SK-N-SH treated with all-trans-retinoic acid at 6 μM for 48 hours (cell line): ENCODE measurements at regions not wholly inside any gene's neighbourhood (a gene's known extent, or its start where the extent isn't known, plus 50 kb on each side); places are given as distances from the start of the nearest gene placed in this dataset.

ENCODE experiments used
- ATAC-seq: fragments of 200-7000 bp; cut with Tn5 transposase; 3 replicates; pipeline ENCODE4 v1.9.1; 2020; ENCODE audit warnings: mild to moderate bottlenecking, moderate library complexity
- ARNTL ChIP-seq: fragments of 450-650 bp; formaldehyde crosslinking; IDR thresholded peaks from 2 replicates; pipeline ENCODE4 v1.5.0; 2020; ENCODE audit warnings: low read depth, mild to moderate bottlenecking, moderate library complexity, borderline replicate concordance
- BACH2 ChIP-seq: fragments of 250-450 bp; sonication (Bioruptor Pico); IDR thresholded peaks from 2 replicates; pipeline ENCODE4 v1.9.0; 2021; ENCODE audit warnings: mild to moderate bottlenecking, borderline replicate concordance
- CSDC2 ChIP-seq: fragments of 250-450 bp; sonication (Bioruptor Pico); IDR thresholded peaks from 2 replicates; pipeline ENCODE4 v1.5.0; 2020; ENCODE audit warnings: mild to moderate bottlenecking, moderate library complexity
- ESRRG ChIP-seq: fragments of 250-450 bp; sonication (Bioruptor Pico); IDR thresholded peaks from 2 replicates; pipeline ENCODE4 v1.6.1; 2021; ENCODE audit warnings: mild to moderate bottlenecking
- GLIS3 ChIP-seq: fragments of 250-450 bp; sonication (Bioruptor Pico); IDR thresholded peaks from 2 replicates; pipeline ENCODE4 v1.5.0; 2020; ENCODE audit warnings: mild to moderate bottlenecking, moderate library complexity
- ISL1 ChIP-seq: fragments of 250-450 bp; sonication (Bioruptor Pico); IDR thresholded peaks from 2 replicates; pipeline ENCODE4 v2.1.2; 2022; ENCODE audit warnings: mild to moderate bottlenecking, moderate library complexity
- OSR1 ChIP-seq: fragments of 250-450 bp; sonication (Bioruptor Pico); IDR thresholded peaks from 2 replicates; pipeline ENCODE4 v1.8.0; 2022; ENCODE audit warnings: moderate library complexity, mild to moderate bottlenecking, inconsistent platforms
- PPARA ChIP-seq: fragments of 250-450 bp; sonication (Bioruptor Pico); IDR thresholded peaks from 2 replicates; pipeline ENCODE4 v1.5.0; 2020; ENCODE audit warnings: mild to moderate bottlenecking, borderline replicate concordance
- RARB ChIP-seq: fragments of 250-450 bp; sonication (Bioruptor Pico); IDR thresholded peaks from 2 replicates; pipeline ENCODE4 v1.8.0; 2021; ENCODE audit warnings: mild to moderate bottlenecking, moderate library complexity
- SNAI2 ChIP-seq: fragments of 250-450 bp; sonication (Bioruptor Pico); IDR thresholded peaks from 2 replicates; pipeline ENCODE4 v1.5.0; 2020; ENCODE audit warnings: mild to moderate bottlenecking, moderate library complexity
- TCF4 ChIP-seq: fragments of 250-450 bp; sonication (Bioruptor Pico); IDR thresholded peaks from 2 replicates; pipeline ENCODE4 v1.8.0; 2021; ENCODE audit warnings: mild to moderate bottlenecking, moderate library complexity, borderline replicate concordance
- TOX ChIP-seq: fragments of 250-450 bp; sonication (Bioruptor Pico); IDR thresholded peaks from 2 replicates; pipeline ENCODE4 v1.8.0; 2021; ENCODE audit warnings: mild to moderate bottlenecking, moderate library complexity, borderline replicate concordance
- ZC3H10 ChIP-seq: fragments of 250-450 bp; sonication (Bioruptor Pico); IDR thresholded peaks from 2 replicates; pipeline ENCODE4 v1.5.1; 2021; ENCODE audit warnings: mild to moderate bottlenecking, moderate library complexity
- ZFP30 ChIP-seq: fragments of 450-650 bp; formaldehyde crosslinking; IDR thresholded peaks from 2 replicates; pipeline ENCODE4 v1.5.0; 2022; ENCODE audit warnings: mild to moderate bottlenecking, moderate library complexity
- ZNF565 ChIP-seq: fragments of 450-650 bp; formaldehyde crosslinking; conservative IDR thresholded peaks from 2 replicates; pipeline ENCODE4 v1.5.0; 2020; ENCODE audit warnings: low read depth, mild to moderate bottlenecking, moderate library complexity
- ZNF70 ChIP-seq: fragments of 450-650 bp; formaldehyde crosslinking; IDR thresholded peaks from 2 replicates; pipeline ENCODE4 v1.5.0; 2020; ENCODE audit warnings: mild to moderate bottlenecking, moderate library complexity
- ZNF8 ChIP-seq: fragments of 450-650 bp; formaldehyde crosslinking; IDR thresholded peaks from 2 replicates; pipeline ENCODE4 v1.5.0; 2020; ENCODE audit warnings: mild to moderate bottlenecking, moderate library complexity
- TF ChIP-seq, protein P1 (sequence below): fragments of 250-450 bp; sonication (Bioruptor Pico); IDR thresholded peaks from 2 replicates; pipeline ENCODE4 v1.5.1; 2020; ENCODE audit warnings: low read depth, mild to moderate bottlenecking, moderate library complexity
- TF ChIP-seq, protein P2 (sequence below): fragments of 250-450 bp; sonication (Bioruptor Pico); IDR thresholded peaks from 2 replicates; pipeline ENCODE4 v1.5.1; 2021; ENCODE audit warnings: mild to moderate bottlenecking, moderate library complexity
- TF ChIP-seq, protein P3 (sequence below): fragments of 250-450 bp; sonication (Bioruptor Pico); IDR thresholded peaks from 2 replicates; pipeline ENCODE4 v1.5.0; 2020; ENCODE audit warnings: mild to moderate bottlenecking, moderate library complexity
- TF ChIP-seq, protein P4 (sequence below): fragments of 250-450 bp; sonication (Bioruptor Pico); IDR thresholded peaks from 2 replicates; pipeline ENCODE4 v1.8.0; 2021; ENCODE audit warnings: low read depth, mild to moderate bottlenecking, moderate library complexity, borderline replicate concordance

DNA sequence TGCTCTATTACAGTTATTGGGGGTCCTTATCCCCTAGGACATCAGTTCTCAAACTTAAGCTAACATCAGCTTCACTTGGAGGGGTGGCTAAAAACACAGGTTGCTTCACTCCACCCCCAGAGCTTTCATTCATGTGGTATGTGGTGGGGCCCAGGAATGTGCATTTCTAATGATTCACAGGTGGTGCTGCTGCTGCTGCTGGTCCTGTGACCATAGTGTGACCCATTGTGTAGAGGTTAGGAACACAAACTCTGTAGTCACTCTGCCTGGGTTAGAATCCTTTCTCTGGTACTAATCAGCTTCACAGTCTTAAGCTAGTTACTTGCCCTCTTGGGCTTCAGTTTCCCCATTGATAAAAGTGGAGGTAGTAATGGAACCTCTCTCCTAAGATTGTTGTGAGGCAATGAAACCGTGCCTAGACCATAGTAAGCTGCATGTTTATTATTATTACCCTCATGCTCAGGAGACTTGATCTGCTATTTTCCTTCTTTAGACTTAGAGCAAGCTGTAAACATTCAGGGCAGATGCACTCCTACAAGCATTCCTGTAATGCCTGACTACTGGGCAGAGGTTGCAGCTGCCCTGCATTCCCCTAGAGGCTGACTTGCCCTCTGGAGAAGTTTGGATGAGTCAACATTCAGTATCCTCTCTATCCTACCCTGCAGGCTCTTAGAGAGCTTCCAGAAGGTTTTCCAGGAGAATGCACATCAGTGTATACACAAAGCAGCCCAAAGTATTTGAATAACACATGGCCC lies 94.1 kb upstream of the ACSL4 start:
- peak; percentile 99 for ATAC-seq
- no peak for TF ChIP-seq ZFP30
- TF ChIP-seq, protein P1, sequence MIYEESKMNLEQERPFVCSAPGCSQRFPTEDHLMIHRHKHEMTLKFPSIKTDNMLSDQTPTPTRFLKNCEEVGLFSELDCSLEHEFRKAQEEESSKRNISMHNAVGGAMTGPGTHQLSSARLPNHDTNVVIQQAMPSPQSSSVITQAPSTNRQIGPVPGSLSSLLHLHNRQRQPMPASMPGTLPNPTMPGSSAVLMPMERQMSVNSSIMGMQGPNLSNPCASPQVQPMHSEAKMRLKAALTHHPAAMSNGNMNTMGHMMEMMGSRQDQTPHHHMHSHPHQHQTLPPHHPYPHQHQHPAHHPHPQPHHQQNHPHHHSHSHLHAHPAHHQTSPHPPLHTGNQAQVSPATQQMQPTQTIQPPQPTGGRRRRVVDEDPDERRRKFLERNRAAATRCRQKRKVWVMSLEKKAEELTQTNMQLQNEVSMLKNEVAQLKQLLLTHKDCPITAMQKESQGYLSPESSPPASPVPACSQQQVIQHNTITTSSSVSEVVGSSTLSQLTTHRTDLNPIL: no peak
- no peak for TF ChIP-seq PPARA (CRISPR knock-in tag)
- no peak for TF ChIP-seq GLIS3 (CRISPR knock-in tag)
- TF ChIP-seq TCF4: no peak
- no peak for TF ChIP-seq ZNF8 (CRISPR knock-in tag)
- TF ChIP-seq, protein P2, sequence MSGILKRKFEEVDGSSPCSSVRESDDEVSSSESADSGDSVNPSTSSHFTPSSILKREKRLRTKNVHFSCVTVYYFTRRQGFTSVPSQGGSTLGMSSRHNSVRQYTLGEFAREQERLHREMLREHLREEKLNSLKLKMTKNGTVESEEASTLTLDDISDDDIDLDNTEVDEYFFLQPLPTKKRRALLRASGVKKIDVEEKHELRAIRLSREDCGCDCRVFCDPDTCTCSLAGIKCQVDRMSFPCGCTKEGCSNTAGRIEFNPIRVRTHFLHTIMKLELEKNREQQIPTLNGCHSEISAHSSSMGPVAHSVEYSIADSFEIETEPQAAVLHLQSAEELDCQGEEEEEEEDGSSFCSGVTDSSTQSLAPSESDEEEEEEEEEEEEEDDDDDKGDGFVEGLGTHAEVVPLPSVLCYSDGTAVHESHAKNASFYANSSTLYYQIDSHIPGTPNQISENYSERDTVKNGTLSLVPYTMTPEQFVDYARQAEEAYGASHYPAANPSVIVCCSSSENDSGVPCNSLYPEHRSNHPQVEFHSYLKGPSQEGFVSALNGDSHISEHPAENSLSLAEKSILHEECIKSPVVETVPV (CRISPR knock-in tag): no peak
- no peak for TF ChIP-seq ISL1 (CRISPR knock-in tag)
- no peak for TF ChIP-seq SNAI2
- TF ChIP-seq ARNTL: no peak
- TF ChIP-seq OSR1 (CRISPR knock-in tag): no peak
- no peak for TF ChIP-seq ESRRG (CRISPR knock-in tag)
- TF ChIP-seq BACH2 (CRISPR knock-in tag): no peak
- TF ChIP-seq, protein P3, sequence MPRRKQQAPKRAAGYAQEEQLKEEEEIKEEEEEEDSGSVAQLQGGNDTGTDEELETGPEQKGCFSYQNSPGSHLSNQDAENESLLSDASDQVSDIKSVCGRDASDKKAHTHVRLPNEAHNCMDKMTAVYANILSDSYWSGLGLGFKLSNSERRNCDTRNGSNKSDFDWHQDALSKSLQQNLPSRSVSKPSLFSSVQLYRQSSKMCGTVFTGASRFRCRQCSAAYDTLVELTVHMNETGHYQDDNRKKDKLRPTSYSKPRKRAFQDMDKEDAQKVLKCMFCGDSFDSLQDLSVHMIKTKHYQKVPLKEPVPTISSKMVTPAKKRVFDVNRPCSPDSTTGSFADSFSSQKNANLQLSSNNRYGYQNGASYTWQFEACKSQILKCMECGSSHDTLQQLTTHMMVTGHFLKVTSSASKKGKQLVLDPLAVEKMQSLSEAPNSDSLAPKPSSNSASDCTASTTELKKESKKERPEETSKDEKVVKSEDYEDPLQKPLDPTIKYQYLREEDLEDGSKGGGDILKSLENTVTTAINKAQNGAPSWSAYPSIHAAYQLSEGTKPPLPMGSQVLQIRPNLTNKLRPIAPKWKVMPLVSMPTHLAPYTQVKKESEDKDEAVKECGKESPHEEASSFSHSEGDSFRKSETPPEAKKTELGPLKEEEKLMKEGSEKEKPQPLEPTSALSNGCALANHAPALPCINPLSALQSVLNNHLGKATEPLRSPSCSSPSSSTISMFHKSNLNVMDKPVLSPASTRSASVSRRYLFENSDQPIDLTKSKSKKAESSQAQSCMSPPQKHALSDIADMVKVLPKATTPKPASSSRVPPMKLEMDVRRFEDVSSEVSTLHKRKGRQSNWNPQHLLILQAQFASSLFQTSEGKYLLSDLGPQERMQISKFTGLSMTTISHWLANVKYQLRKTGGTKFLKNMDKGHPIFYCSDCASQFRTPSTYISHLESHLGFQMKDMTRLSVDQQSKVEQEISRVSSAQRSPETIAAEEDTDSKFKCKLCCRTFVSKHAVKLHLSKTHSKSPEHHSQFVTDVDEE (CRISPR knock-in tag): no peak
- TF ChIP-seq ZNF565 (CRISPR knock-in tag): no peak
- TF ChIP-seq TOX (CRISPR knock-in tag): no peak
- no peak for TF ChIP-seq ZNF70 (CRISPR knock-in tag)
- TF ChIP-seq CSDC2 (CRISPR knock-in tag): no peak
- TF ChIP-seq, protein P4, sequence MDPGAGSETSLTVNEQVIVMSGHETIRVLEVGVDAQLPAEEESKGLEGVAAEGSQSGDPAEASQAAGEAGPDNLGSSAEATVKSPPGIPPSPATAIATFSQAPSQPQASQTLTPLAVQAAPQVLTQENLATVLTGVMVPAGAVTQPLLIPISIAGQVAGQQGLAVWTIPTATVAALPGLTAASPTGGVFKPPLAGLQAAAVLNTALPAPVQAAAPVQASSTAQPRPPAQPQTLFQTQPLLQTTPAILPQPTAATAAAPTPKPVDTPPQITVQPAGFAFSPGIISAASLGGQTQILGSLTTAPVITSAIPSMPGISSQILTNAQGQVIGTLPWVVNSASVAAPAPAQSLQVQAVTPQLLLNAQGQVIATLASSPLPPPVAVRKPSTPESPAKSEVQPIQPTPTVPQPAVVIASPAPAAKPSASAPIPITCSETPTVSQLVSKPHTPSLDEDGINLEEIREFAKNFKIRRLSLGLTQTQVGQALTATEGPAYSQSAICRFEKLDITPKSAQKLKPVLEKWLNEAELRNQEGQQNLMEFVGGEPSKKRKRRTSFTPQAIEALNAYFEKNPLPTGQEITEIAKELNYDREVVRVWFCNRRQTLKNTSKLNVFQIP: no peak

DNA sequence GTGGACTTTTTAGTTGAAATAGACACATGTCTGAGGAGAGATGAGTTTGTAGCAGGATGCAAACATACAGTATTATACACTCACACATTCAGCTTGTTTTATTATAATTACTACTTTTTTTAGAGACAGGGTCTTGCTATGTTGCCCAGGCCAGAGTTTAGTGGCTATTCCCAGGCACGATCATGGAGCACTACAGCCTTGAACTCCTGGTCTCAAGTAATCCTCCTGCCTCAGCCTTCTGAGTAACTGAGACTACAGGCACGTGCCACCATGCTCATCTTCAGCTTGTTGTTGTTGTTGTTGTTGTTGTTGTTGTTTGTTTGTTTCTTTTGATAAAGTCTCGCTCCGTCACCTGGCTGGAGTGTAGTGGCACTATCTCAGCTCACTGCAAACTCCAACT lies 94.7 kb upstream of the ACSL4 start:
- TF ChIP-seq PPARA (CRISPR knock-in tag): no peak
- no peak for TF ChIP-seq BACH2 (CRISPR knock-in tag)
- TF ChIP-seq, protein P1: no peak
- TF ChIP-seq TCF4: no peak
- TF ChIP-seq ZNF565 (CRISPR knock-in tag): no peak
- no peak for TF ChIP-seq TOX (CRISPR knock-in tag)
- TF ChIP-seq RARB (CRISPR knock-in tag): no peak
- TF ChIP-seq CSDC2 (CRISPR knock-in tag): no peak
- TF ChIP-seq ZNF70 (CRISPR knock-in tag): no peak
- no peak for TF ChIP-seq ZFP30
- no peak for TF ChIP-seq ISL1 (CRISPR knock-in tag)
- ATAC-seq: no peak; the same call in 2 of the 3 replicates

DNA sequence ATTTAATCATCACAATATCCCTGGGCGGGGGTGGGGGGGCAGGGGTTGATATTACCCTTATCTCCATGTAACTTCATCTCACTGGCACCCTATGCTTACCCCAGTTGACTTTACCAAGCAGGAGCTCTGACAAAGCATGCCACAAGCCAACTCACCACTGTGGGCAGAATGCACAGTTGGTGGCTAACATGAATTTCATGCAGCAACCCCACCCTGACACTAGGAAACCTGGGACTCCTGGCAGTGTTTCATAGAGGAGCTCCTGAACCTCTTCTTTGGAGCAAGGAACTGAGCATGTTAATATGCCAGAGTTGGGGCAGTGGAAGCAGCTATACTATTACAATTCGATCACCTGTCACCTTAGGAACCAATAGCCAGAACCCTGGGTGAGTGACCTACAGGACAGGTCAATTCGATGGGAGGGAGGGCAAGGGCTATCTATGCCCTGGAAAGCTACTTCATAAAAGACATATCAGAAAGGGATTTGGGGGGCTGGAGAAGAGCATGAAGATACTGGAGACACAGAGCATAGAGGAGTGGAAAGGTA lies 97.2 kb upstream of the ACSL4 start:
- TF ChIP-seq ZNF70 (CRISPR knock-in tag) (no peak), ZC3H10 (CRISPR knock-in tag) (no peak)
- ATAC-seq: no peak
